ENCODE measurements at regions not wholly inside any gene's neighbourhood (a gene's known extent, or its start where the extent isn't known, plus 50 kb on each side); places are given as distances from the start of the nearest gene placed in this dataset.
"Not testable (repeated sequence)": the region's sequence is repeated elsewhere in the genome, so short reads cannot be mapped to it uniquely, and the experiment has no call there.

- DNase-seq = no peak
Measured at GRCh38 chr4:126603825-126604224, 1028.9 kb upstream of the INTU start.

- DNase-seq = peak; percentile 70
Measured at GRCh38 chr4:126604268-126604867, 1028.4 kb upstream of the INTU start.

DNA sequence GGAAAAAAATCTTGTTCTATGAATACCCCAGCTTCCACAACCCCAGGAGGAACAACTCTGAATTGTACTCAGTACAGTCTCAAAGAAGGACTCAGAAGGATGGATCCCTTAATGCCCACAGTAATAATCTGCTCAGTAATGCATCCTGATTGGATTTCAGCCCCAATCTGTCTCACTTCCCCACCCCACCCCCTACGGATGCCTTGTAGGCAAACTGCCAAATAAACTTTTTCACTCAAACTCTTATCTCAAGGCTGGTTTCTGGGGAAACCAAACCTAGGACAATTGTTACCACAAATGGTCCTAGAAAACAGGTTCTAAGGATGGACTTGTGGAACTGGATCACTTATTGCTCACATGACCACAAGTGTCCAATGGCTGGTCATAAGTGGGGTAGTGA, 1021.8 kb upstream of the INTU start:
- no peak for DNase-seq

GRCh38 chr4:126611900-126612299, 1020.9 kb upstream of the INTU start:
- DNase-seq = no peak

GRCh38 chr4:126614356-126614855, 1018.4 kb upstream of the INTU start:
- peak; percentile 37 for DNase-seq

DNA sequence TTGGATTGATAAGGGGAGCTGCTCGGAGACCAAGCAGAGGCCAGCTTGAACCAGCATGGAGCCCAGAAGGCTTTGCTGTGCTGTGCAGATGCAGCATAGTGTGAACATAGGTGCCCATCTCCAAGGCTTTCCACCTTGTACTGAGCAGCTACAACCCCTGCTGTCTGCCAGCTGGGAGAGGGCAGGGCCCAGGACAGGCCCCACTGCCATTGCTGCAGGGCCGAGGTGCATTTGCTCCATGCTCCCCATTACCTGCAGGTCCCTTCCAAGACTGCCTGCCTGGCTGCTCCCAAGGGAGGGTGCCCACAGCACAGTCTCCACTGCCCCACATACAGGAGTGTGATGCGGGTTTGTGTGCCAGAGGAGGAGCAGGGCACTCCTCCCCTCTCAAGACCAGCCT, 1016.0 kb upstream of the INTU start:
- no peak for DNase-seq

DNA sequence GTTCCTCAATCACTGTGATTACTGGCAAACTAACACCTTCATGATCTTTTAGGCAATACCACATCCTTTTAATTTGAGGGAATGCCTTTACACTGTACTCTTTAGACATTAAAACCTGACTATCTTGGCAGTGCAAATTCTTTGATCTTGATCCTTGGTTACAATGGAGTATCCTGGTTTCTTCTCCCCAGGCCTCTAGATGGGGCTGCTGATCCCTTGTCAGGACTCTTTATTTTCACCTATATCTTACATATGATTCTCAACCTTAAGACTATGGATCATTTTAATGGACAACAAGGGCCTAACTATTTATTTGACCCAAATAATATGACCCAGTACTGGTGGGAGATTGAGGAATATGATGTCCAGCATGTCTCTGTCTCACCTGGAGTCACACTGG, 1005.5 kb upstream of the INTU start:
- DNase-seq = no peak

DNA sequence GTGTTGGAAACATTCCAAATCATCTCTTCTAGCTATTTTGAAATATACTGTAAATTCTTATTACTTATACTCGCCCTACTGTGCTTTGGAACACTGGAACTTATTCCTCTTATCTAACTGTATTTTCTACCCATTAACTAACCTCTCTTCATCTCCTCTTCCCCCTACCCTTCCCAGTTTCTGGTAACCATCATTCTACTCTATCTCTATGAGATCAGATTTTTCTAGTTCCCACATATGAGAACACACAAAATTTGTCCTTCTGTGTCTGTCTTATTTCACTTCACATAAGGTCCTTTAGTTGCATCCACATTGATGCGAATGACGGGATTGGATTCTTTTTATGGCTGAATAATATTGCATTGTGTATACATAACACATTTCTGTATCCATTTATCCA, 1003.8 kb upstream of the INTU start:
- DNase-seq = no peak

DNA sequence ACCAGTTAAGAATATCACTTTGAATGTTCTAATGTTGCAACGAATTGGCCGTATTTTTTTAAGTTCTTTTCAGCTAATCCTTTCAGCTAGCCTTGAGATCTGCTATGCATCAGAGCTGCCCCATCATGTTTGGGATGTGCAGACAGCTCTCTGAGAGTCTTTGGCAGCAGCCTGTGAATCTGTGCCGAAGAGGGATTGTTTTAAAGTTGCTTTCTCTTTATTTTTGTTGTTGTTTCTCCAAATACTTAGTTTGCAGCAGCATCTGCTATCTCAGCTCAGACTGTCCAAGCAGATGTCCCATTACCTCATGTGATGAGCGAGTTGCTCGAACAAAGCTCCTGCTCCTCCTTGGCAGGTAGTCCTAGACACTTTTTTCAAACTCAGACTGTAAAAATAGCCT, 1002.5 kb upstream of the INTU start:
- peak; percentile 90 for DNase-seq

GRCh38 chr4:126633306-126633705, 999.5 kb upstream of the INTU start:
- DNase-seq = peak; percentile 6

- DNase-seq = no peak
Measured at GRCh38 chr4:126637706-126638105, 995.1 kb upstream of the INTU start.

DNA sequence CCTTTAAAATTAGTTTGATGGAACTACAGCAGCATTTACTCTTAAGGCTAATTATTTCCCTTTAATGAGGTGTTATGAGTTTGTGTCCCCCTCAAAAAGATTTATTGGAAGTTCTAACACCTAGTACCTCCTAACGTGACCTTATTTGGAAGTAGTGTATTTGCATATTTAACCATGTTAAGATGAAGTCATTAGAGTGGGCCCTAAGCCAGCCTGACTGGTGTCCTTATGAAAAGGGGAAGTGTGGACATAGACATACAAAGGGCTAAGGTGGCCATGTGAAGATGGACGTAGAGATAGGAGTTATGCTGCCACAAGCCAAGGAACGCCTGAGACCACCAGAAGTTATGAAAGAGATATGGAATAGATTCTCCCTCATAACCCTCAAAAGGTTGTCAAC, 985.4 kb upstream of the INTU start:
- no peak for DNase-seq

- DNase-seq = peak; percentile 40
Measured at GRCh38 chr4:126647756-126648397, 984.9 kb upstream of the INTU start.

DNA sequence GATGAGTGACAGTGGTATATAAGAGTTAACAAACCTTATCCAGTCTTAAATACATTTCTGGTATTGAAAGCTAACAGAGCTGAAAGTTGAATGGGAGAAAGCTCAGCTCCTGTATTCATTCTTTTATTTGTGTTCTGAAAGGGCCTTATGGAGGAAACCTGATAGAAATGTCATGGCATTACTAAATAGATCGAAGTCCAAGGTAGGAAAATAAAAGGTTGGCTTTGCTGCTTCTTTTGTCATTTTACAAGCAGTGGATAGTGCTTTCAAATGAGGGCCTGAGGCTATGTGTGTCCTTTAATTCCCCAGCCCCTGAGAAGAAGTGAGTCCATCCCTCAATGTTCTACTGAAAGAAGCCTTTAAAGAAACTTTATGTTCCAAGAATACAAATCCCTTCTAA, 974.3 kb upstream of the INTU start:
- DNase-seq = no peak

DNA sequence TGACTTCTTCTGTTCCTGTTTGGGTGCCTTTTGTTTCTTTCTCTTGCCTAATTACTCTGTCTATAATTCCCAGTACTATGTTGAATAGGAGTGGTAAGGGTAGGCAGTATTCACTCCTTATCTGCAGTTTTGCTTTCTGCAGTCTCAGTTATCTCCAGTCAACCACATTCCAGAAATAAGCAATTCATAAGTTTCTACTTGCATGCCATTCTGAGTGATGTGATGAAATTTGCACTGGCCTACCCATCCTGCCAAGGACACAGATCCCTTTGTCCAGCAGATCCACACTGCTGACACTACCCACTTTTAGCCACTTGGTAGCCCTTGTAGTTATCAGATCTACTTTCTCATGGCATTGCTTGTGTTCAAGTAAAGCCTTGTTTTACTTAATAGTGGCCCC, 971.6 kb upstream of the INTU start:
- DNase-seq = no peak

- no peak for DNase-seq
Measured at GRCh38 chr4:126664839-126665238, 967.9 kb upstream of the INTU start.

DNA sequence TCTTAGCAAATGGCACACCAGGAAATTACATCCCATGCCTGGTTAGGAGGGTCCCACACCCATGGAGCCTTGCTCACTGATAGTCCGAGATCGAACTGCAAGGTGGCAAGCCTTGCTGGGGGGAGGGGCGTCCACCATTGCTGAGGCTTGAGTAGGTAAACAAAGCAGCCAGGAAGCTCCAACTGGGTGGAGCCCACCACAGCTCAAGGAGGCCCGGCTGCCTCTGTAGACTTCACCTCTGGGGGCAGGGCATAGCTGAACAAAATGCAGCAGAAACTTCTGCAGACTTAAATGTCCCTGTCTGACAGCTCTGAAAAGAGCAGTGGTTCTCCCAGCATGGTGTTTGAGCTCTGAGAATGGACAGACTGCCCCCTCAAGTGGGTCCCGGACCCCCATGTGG, 962.7 kb upstream of the INTU start:
- not testable (repeated sequence) for DNase-seq

GRCh38 chr4:126678618-126679017, 954.1 kb upstream of the INTU start:
- DNase-seq = no peak

DNA sequence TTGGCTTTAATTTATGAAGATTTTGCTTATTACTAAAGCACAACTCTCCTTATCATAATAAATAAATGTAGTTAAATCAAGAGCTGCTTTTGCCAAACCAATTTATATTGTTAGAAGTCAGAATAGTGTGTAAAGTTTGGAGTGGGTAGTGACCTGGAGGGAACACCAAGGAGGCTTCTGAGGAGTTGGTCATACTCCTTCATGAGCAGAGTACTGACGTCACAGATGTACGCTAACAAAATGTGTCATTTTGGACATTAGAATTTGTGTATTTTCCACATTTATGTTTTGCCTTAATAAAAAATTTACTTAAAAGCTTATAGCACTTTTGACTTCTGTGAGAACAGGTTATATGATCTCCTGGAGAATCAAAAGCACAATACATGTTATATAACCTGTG, 953.5 kb upstream of the INTU start:
- no peak for DNase-seq

DNA sequence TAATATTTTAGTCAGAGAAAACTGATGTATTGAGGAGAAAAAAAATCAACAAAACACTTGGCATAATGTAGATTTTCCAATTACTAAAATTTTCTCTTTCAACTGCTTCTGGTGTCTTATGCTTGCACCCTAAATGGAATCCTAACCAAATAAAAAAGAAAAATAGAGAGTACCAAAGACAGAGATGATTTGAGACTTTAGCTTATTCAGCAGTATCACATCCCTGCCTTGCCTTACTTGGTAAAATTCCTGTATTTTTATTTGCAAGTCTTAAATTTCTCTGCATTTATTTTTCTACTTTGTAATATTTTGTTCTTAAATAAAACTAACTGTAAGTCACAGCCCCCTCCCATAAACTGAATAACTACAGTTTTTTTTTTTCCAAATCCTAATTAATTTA, 950.5 kb upstream of the INTU start:
- DNase-seq = no peak

DNA sequence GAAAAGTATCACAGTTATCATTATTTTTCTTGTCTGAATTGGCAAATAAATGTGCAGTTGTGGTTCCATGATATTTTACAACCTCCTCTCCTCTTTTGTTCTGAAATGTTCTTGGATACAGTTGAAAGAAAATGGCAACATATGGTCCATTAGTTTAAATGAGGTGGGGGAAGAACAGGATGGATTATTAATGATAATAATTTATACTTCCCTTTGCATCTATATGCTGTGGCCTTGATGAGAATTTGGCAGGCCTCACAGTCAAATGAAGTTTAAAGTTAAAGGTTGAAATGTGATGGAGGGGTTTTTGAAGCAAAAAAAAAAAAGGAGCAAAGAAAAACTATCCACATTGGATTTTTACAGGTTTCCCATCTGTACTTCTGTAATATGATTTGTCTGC, 946.3 kb upstream of the INTU start:
- DNase-seq = no peak

DNA sequence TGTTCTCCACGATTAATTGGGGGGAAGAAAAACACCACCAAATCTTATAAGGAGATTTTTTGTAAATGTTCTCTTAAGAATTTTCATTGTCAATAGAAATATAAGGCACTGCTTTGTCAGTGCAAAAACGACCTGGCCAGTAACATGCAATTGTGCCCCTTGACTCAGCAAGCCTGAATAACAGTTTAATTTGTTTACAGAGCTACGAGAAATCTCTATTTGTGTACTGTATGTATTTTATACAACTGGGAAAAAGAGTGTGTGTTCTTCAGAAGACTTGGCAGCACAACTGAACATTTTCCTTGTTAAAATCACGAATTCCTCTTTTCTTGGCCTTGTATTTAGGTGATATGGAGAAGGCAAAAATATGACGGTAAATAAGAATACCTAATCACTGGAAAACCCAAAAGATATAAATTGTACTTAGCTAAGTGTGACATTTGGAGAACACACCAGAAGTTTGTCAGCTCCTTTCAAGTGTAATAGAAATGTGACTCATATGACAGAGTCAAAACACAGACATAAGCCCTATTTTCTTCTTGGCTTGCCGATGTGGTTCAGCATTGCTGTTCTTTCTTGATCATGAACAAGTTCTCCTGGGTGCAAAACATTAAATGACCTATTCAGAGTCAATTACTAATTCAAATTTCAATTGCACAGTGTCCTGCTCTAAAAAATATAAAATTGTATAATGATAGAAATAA, 945.0 kb upstream of the INTU start:
- peak; percentile 28 for DNase-seq

GRCh38 chr4:126691797-126692196, 941.0 kb upstream of the INTU start:
- DNase-seq = no peak

GRCh38 chr4:126697748-126698147, 935.0 kb upstream of the INTU start:
- DNase-seq = no peak
